Adrenal gland (tissue), 5 donors: ENCODE measurements at regions not wholly inside any gene's neighbourhood (a gene's known extent, or its start where the extent isn't known, plus 50 kb on each side); places are given as distances from the start of the nearest gene placed in this dataset.

ENCODE experiments used
- CTCF ChIP-seq, 6 experiments: fragments of 450-650 bp in 4 of 6; fragments of 200-600 bp in 2 of 6; sonication (generic) in 1 of 6; IDR thresholded peaks; 1 replicate in 5 of 6; 2 replicates in 1 of 6; pipeline versions ENCODE4 v1.5.1 to v1.8.0; 2016 to 2021; ENCODE audit warnings: antibody characterized with exemption in 6 of 6, mild to moderate bottlenecking in 2 of 6, moderate library complexity in 1 of 6
- POLR2A ChIP-seq, 2 donors: fragments of 450-650 bp; IDR thresholded peaks; one replicate each; pipeline ENCODE4 v1.6.1; 2017; ENCODE audit warnings: antibody characterized with exemption in 2 of 2, mild to moderate bottlenecking in 2 of 2, moderate library complexity in 1 of 2
- donor health status: DM: no; HTN: no; CAD: no.

GRCh38 chr12:24407884-24408283, 458.4 kb upstream of the SOX5 start:
- TF ChIP-seq CTCF (IDR thresholded peaks at IDR 0.05) (no peak), POLR2A (IDR thresholded peaks at IDR 0.05) (no peak)
